ENCODE measurements at regions not wholly inside any gene's neighbourhood (a gene's known extent, or its start where the extent isn't known, plus 50 kb on each side); places are given as distances from the start of the nearest gene placed in this dataset.
A peak's percentile ranks its signal among the peaks of the same experiment; 100 is the strongest.
"Not testable (repeated sequence)": the region's sequence is repeated elsewhere in the genome, so short reads cannot be mapped to it uniquely, and the experiment has no call there.

DNA sequence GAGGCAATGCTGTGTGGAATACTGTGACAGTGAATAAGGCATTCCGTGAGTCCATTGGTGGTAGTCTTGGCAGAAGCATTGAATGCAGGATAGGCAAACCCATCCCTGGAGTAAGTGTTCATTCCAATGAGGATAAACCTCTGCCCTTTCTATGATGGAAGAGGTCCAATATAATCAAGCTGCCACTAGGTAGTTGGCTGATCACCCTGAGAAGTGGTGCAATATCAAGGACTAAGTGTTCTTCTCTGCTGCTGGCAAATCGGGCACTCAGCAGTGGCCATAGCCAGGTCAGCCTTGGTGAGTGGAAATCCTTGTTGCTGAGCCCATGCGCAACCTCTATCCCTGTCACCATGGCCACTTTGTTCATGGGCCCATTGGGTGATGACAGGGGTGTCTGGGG, 70.1 kb downstream of the FBXO4 start:
- DNase-seq, result no peak

DNA sequence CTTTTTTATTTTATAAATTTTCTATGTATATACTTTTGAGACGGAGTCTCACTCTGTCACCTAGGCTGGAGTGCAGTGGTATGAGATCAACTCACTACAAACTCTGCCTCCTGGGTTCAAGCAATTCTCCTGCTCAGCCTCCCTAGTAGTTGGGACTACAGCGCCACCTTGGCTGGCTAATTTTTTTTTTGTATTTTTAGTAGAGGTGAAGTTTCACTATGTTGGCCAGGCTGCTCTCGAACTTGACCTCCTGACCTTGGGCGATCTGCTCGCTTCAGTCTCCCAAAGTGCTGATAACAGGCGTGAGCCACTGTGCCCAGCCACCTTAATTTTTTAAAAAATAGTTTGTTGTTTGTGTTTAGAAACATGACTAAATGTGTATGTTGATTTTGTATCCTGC, 76.6 kb downstream of the FBXO4 start:
- no peak for DNase-seq

DNA sequence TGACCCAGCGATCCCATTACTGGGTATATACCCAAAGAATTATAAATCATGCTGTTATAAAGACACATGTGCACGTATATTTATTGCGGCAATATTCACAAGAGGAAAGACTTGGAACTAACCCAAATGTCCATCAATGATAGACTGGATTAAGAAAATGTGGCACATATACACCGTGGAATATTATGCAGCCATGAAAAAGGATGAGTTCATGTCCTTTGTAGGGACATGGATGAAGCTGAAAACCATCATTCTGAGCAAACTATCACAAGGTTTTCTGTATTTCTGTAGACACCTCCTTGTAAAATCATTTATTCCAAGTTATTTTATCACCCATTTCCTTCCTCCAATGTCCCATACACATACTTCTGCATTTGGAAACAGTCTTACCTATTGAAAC, 78.8 kb downstream of the FBXO4 start:
- not testable (repeated sequence) for DNase-seq

DNA sequence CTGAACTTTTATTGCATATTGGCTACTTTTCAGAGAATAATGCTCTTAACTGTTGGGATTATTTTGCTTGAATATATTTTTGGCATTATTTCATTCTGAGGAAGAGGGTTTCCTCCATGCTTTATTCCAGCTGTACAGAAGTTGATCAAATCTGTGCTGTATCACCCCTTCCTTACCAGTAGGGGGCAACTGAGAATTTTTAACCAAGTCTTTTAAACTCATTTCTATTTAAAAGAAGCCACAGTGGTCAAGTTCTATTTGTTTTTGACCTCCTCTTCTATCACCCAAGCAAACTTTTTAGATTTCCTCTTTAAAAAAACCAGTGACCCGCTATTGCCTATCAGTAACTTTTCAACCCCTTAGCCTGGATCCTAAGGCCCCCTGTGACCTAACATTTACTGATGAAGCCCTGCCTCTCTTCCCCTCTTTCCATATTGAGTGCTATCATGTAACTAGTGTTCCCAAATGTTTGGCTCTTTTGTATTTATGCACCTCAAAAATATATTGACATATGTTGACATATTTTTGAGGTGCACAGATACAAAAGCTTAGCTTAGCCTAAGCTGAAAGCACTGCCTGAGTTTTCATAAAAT, 80.6 kb downstream of the FBXO4 start:
- DNase-seq, result peak; percentile 44

DNA sequence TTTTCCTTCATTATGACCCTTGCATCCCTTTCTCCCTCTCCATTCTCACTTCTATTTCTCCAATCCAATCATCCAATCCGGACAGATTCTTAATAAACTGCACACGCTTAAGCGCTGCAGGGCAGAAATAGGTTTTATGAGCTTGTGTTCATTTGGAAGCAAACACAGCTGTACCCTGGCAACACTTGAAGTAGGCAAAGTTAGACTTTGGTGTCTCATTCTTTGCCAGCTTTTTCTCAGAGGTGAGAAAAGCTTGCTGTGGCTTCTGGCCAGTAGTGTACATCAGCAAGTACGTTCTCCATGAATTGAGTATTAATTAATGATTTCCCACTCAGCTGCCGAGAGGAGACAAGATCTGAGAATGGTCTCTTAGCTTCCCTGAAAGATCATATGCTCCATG, 88.5 kb downstream of the FBXO4 start:
- no peak for DNase-seq

DNA sequence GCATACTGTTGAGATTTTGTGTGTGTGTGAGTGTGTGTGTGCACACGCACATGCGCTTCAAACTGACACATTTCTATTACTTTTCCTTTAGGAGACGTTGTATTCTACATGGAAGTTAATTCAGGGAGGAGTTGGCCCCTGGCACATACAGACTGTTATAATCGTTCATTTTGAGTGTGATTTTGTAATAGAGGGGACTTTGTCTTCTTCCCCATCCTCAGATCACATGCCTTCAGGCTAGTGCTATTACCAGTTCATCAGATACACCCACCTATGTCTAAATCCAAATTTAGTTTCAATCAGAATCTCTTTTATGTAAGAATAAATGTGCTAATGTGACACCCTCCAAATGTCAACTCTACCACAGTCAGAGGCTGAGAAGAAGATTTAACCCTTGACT, 90.2 kb downstream of the FBXO4 start:
- no peak for DNase-seq

DNA sequence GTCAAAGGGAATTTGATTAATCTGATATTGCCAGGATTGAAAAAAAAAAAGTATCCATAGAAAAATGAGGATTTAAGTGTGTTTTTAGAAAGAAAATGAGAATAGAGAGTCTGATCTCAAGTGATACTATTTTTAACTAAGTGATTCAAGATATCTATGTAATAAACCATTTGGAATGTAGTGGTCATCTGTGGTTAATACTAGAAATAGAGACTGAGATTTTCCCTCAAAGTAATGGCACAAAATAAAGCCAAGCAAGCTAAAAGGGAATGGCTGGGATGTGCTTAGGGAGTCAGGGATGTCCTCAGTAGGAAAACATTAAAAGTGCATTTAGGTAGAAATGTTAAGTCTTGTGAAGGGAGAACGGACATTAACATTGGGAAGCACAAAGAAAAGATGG, 90.6 kb downstream of the FBXO4 start:
- DNase-seq, result no peak

DNA sequence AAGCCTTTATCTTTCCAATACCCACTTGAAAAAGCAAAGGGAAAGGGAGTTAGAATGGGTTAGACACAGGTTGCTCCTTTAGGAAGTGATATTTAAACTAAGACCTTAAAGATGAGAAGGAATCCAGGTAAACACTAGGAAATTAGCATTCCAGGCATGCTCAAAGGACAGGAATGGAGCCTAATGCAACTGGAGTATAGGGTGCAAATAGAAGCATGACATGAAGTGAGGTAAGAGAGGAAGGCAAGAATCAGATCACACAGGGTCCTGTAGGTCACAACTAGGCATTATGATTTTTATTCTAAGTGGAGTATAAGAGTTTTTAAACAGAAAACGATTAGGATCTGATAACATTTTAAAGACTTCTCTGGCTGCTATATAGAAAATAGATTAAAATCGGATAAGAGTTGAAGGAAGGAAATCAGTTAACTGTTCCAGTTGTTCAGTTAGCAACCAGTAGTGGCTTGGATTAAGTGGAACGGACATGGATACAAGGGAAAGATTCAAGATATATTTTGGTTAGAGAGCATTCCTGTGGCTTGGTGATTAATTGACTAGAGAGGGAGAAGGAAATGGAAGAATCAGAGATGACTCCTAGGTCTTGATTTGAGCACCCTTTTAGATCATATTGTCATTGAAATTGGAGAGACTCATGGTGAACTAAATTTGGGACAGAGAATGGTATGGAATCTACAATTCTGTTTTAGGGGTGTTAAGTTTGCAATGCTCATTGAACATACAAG, 95.9 kb downstream of the FBXO4 start:
- no peak for DNase-seq

DNA sequence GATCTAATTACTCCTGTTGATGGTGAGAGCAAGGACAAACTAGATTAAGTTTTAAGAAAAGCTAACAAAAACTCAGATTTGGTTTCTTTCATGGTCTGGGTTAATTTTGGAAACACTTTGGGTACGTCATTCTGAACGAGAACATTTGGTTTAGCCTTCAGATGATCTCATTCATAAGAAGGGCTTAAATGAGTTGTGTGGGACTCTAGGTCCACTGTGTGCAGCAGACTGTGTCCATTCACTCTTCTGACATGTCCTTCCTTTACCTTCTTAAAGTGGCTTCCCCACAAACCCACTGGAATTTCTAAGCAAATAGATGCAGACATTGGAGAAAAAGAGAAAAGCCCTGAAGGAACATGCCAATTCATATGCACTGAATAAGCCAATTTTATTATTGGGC, 96.8 kb downstream of the FBXO4 start:
- DNase-seq, result no peak

DNA sequence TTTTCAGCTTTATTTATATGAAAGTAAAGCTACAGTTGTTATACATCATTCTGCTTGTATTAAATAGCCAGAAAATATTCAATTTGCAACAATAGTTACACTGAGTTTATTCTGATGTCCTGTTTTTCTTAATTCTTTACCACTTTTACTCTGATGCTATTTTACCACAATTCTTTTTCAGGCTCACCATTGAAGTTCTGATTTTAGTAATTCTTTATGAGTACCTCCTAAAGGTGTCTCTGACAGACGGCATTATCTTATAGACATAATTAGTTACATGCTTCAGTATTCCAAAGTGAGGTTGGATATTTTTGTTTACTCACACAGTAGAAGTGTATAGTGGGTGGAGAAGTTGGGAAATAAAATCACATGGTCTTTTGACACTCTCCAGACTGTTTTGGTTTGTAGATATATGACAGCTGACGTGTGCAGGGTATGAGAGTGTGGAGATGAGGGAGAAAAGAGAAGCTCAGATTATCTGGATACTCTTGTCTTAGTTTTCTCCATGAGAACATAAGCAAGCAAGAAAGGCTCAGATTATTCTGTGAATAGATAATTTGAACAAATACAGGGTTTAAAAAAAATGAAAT, 97.4 kb downstream of the FBXO4 start:
- DNase-seq, result no peak

DNA sequence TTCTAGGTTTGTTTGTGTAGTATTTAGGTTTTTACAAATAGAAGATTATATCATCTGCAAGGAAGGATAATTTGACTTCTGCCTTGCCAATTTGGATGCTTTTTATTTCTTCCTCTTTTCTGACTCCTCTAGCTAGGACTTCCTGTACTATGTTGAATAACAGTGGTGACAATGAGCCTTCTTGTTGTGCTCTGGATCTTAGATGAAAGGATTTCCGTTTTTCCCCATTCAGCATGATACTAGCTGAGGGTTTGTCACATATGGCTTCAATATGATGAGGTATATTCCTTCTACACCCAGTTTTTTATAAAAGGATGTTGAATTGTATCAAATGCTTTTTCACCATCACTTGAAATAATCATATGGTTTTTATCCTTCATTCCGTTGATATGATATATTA, 101.4 kb downstream of the FBXO4 start:
- DNase-seq, result no peak

DNA sequence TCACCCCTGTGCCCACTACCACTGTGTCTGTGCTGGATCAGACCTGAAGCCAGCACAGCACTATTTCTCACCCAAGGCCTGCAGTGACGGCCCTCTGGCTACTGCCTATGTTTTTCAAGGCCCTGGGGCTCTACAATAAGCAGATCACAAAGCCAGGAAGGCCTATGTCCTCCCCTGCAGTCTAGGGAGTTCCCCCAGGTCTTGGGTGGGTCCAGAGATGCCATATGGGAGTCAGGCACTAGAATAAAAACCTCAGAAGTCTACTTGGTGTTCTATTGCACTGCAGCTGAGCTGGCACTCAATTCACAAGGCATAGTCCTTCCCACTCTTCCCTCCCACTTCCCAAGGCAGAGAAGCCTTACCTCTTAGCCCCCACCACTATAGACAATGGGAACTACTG, 107.1 kb downstream of the FBXO4 start:
- DNase-seq, result no peak

DNA sequence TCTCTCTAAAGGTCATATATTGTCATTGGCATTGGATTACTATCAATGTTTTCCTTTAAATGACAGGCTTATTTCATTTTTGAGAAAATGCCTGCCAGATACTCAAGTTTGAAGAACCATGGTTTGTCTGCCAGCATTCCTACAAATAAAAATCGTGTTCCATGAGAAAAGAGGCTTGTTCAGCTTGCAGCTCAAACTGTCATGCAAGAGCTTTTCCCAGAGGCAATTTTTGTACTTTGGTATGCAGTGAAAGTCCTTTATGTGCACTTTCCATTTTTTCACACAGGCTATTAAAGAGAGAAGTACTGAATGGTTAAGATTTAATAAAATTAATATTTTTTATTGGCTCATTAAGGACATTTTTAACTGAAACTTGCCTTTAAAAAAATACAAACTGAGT, 110.4 kb downstream of the FBXO4 start:
- DNase-seq, result no peak

DNA sequence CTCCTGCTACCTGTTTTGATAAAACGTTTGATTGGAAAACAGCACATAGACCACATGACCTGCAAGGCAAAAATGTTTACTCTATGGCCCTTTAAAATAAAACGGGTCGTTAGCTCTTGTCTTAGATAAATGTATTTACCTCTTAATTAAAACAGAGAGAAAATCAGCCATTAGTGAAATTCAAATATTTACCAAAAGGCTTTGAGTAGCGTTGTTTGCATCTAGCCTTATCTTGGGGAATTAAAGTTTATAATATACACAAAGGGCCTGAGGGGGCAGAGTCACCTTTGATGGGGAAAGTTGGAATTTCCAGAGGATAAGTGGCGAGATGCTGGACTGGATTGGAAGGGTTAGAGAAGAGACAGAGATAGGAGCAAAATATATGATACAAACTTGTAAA, 111.3 kb downstream of the FBXO4 start:
- no peak for DNase-seq

DNA sequence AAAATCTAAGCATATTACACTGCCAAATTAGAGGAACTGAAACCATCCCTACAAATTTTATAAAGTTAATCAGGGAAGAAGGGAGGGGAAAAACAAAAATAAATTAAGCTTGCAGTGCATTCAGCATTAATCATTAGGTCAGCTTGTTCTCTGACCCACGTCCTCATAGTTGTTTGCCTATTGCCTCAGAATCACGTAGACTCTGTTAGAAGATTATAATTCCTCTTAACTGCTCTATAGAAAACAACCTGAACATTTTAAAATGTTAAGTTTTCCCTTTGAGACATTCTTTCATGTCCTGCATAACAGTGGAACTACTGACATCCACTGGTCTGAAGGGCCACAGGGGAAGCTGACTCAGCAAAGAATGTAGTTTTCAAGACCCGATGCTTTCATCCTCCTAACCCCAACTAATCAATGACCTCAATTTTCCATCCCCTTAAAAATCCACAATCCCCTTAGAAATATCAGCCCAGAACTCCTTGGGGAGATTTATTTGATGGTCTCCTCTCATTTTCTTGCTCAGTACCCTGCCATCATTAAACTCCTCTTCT, 112.4 kb downstream of the FBXO4 start:
- DNase-seq, result no peak

DNA sequence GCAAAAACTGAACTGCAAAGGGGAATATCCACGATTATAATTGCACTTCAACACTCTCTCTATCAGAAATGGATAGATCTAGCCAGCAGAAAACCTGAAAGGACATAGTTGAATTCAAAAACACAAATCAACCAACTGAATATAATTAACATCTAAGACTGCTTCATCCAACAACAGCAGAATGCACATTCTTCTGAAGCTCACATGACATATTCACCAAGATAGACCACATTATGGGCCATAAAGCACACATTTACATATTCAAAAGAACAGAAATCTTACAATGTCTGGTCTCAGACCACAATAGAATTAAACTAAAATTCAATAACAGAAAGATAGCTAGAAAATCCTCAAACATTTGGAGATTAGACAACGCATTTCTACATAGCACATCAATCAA, 118.3 kb downstream of the FBXO4 start:
- no peak for DNase-seq

DNA sequence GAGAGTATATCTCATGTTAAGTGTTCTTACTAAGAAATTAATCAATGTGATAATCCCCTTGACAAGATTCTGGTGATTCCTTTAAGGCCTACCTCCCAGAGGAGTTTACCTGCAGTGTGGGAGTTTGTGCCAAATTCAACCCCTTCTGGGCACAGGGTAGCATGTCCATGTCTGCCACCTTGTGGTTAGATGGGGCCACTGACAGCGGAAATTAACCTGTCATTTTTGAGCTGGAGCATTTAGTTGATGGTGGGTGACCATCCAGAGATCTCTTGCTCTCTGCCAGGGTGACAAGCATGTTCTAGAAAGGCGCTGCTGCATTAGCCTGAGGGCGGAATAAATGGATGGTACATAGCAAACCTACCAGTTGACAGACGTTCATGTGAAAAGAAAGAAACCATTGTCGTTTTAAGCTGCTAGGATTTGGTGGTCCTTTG, 132.2 kb downstream of the FBXO4 start:
- DNase-seq, result peak; percentile 69

DNA sequence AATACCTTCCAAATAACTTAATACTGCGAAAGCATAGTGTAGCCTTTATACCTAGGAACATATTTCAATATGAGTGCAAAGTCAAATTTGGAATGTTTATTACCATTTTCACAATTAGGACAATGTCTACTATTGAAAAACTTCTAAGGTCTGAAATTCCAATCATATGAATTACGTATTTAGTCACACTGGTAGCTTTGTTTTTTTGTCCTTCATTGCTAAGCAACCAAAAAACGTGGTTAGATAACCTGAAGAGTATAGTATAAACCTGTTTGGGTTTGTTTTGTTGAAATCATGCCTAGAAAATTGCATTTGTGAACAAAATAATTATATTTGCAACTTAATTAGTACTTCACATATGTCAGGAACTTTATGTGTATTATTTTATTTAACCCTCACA, 134.2 kb downstream of the FBXO4 start:
- no peak for DNase-seq

DNA sequence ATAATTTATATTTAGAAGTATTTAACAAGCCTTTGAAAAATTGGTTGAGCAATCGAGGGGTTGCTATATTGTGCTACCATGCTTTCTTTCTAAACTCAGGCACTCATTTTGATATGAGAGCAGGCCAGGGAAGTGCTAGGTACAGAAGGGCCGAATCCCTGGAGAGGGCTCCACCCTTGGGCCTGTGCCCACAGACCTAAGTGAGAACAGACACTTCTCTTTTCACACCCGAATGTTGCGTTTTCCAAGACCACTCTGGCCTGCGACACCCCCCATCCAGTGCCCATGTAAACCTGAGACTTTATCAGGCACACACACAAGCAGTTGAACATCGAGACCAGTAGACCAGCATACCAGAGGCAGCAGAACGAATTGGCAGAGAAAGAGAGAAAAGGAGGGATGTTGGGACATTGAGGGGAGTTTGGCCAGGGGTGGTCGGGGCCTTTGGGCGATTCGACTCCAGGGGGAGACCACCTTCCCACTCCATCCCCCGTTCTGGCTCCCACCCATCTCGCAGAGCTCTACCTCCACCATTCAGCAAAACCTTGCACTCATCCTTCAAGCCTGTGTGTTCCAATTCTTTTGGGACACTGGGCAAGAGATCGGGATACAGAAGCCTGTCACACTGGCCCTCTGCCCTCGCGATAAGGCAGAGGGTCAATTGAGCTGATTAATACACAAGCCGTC, 134.8 kb downstream of the FBXO4 start:
- DNase-seq, result no peak

DNA sequence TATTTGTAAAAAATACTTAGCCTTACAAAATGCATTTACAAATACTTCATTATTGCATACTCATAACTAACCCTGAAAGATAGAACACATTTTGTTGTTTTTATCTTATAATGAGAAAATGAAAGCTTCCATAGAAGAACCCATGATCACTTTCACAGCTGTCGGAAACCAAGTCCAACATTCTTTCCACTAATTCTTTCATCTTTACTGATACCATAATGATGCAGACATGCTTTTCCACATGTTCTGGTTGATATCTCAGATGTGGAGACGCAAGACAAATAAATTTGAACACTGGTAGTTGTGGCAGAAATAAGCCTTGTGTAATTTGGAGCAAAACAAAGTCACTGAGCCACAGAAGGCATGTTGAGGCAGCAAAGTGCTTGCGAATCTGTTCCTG, 136.0 kb downstream of the FBXO4 start:
- DNase-seq, result no peak

DNA sequence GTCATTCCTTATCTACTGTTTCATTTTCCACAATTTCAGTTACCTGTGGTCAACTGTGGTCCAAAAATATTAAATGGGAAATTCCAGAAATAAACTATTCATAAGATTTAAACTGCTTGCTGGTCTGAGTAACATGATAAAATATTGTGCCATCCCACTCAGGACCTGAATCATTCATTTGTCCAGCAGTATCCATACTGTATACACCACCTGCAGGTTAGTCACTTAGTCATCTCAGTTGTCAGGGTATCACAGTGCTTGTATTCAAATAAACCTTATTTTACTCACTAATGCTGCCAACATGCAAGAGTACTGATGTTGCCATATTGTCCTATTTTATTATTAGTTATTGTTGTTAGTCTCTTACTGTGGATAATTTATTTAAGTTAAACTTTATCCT, 139.7 kb downstream of the FBXO4 start:
- DNase-seq, result peak; percentile 39

DNA sequence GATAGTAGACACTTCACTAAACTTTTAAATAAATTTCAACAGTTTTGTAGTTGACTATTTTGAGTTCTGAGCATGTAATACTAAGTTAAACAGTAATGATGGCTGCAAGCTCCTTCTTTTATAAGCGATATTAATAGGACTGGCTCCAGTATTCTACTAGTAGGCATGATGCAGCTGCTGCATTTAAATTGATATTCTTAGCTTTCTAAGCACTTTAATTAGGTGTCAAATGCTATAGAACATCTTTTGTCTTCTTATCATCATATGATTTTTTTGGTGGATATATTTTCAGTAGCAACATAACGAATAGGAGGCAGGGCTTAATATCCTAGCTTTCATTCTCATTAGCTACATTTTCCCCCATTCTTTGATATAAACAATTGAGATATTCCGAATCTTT, 141.1 kb downstream of the FBXO4 start:
- no peak for DNase-seq

DNA sequence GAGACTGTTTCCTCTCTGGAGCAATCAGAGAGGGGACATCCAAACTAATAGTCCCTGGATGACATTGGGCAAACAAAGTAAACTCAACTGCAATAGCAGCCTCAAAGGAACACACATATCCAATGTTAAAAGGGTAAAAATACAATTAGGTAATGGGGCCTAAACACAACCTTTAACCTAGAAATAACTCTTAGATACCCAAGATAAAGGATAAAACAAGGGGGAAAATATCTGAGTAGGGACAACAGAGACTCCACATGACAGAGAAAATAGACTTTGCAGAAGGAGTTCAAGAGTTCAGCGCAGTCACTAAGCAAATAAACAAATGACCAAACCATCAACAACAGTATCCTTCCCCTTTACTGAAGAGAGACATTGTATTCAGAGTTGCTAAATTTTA, 149.3 kb downstream of the FBXO4 start:
- peak; percentile 34 for DNase-seq

DNA sequence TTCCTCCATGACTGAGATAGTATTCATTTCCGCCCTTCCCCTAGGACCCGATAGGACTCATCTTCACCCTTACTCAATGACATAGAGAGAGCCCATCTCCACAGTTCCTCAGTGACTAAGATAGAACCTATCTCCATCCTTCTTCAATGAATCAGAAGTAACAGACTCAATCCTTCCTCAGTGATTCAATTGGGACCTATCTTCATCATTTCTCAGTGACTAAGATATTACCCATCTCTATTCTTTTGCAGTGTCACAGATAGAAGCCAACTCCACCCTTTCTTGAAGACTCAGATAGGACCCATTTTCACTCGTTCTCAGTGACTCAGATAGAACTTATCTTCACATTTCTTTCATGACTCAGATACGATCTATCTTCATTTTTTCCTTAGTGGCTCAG, 164.6 kb downstream of the FBXO4 start:
- DNase-seq, result no peak
